RWPE2 (cell line): ENCODE measurements at regions not wholly inside any gene's neighbourhood (a gene's known extent, or its start where the extent isn't known, plus 50 kb on each side); places are given as distances from the start of the nearest gene placed in this dataset.

Source experiments
- ATAC-seq: fragments of 200-7000 bp; cut with Tn5 transposase; 3 replicates; pipeline ENCODE4 v1.9.1; 2021; ENCODE audit warnings: low read depth
- DNase-seq: peaks from one replicate; pipeline ENCODE4 v3.0.0-alpha.2; 2020; ENCODE audit warnings: low spot score
- H3K27ac ChIP-seq: fragments of 450-650 bp; 2 replicates; pipeline ENCODE4 v1.5.1; 2017; ENCODE audit warnings: mild to moderate bottlenecking; ENCODE audit not compliant: poor library complexity, severe bottlenecking
- H3K27me3 ChIP-seq: fragments of 250-450 bp; sonication (Bioruptor Pico); 2 replicates; pipeline ENCODE4 v1.5.1; 2021; ENCODE audit warnings: mild to moderate bottlenecking, moderate library complexity; ENCODE audit not compliant: insufficient read depth, poor library complexity, severe bottlenecking
- H3K36me3 ChIP-seq: fragments of 250-450 bp; sonication (Bioruptor Pico); 2 replicates; pipeline ENCODE4 v1.5.1; 2020; ENCODE audit warnings: low read depth, mild to moderate bottlenecking, moderate library complexity
- H3K4me1 ChIP-seq: fragments of 250-450 bp; sonication (Bioruptor Pico); 2 replicates; pipeline ENCODE4 v1.5.1; 2021; ENCODE audit warnings: mild to moderate bottlenecking, moderate library complexity; ENCODE audit not compliant: insufficient read depth, poor library complexity, severe bottlenecking
- H3K4me3 ChIP-seq: fragments of 250-450 bp; sonication (Bioruptor Pico); 2 replicates; pipeline ENCODE4 v1.5.1; 2021; ENCODE audit warnings: mild to moderate bottlenecking, moderate library complexity; ENCODE audit not compliant: severe bottlenecking
- H3K9me3 ChIP-seq: fragments of 250-450 bp; sonication (Bioruptor Pico); 2 replicates; pipeline ENCODE4 v1.5.1; 2021; ENCODE audit warnings: mild to moderate bottlenecking, moderate library complexity; ENCODE audit not compliant: severe bottlenecking
- TF ChIP-seq, protein P1 (sequence below): fragments of 450-650 bp; IDR thresholded peaks from one replicate; pipeline ENCODE4 v1.5.1; 2017; ENCODE audit warnings: mild to moderate bottlenecking, moderate library complexity; ENCODE audit not compliant: poor library complexity, severe bottlenecking

DNA sequence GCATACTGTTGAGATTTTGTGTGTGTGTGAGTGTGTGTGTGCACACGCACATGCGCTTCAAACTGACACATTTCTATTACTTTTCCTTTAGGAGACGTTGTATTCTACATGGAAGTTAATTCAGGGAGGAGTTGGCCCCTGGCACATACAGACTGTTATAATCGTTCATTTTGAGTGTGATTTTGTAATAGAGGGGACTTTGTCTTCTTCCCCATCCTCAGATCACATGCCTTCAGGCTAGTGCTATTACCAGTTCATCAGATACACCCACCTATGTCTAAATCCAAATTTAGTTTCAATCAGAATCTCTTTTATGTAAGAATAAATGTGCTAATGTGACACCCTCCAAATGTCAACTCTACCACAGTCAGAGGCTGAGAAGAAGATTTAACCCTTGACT lies 90.2 kb downstream of the FBXO4 start:
- H3K36me3 ChIP-seq = no peaks in the 10 kb centered on the region
- no peak overlapping the region for H3K4me3 ChIP-seq
- no peaks in the 10 kb centered on the region for H3K4me1 ChIP-seq
- H3K27ac ChIP-seq = no peak overlapping the region
- H3K27me3 ChIP-seq = peaks cover 3% of the 10 kb centered on the region
- ATAC-seq (no peak), DNase-seq (no peak)
- TF ChIP-seq, protein P1, sequence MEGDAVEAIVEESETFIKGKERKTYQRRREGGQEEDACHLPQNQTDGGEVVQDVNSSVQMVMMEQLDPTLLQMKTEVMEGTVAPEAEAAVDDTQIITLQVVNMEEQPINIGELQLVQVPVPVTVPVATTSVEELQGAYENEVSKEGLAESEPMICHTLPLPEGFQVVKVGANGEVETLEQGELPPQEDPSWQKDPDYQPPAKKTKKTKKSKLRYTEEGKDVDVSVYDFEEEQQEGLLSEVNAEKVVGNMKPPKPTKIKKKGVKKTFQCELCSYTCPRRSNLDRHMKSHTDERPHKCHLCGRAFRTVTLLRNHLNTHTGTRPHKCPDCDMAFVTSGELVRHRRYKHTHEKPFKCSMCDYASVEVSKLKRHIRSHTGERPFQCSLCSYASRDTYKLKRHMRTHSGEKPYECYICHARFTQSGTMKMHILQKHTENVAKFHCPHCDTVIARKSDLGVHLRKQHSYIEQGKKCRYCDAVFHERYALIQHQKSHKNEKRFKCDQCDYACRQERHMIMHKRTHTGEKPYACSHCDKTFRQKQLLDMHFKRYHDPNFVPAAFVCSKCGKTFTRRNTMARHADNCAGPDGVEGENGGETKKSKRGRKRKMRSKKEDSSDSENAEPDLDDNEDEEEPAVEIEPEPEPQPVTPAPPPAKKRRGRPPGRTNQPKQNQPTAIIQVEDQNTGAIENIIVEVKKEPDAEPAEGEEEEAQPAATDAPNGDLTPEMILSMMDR = no peak
- H3K9me3 ChIP-seq = no peaks in the 10 kb centered on the region

DNA sequence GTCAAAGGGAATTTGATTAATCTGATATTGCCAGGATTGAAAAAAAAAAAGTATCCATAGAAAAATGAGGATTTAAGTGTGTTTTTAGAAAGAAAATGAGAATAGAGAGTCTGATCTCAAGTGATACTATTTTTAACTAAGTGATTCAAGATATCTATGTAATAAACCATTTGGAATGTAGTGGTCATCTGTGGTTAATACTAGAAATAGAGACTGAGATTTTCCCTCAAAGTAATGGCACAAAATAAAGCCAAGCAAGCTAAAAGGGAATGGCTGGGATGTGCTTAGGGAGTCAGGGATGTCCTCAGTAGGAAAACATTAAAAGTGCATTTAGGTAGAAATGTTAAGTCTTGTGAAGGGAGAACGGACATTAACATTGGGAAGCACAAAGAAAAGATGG lies 90.6 kb downstream of the FBXO4 start:
- Histone ChIP-seq H3K4me3 (no peak overlapping the region), H3K27ac (no peak overlapping the region), H3K36me3 (no peaks in the 10 kb centered on the region), H3K27me3 (peaks cover 3% of the 10 kb centered on the region), H3K9me3 (no peaks in the 10 kb centered on the region), H3K4me1 (no peaks in the 10 kb centered on the region)
- TF ChIP-seq, protein P1 = no peak
- ATAC-seq (no peak), DNase-seq (no peak)

DNA sequence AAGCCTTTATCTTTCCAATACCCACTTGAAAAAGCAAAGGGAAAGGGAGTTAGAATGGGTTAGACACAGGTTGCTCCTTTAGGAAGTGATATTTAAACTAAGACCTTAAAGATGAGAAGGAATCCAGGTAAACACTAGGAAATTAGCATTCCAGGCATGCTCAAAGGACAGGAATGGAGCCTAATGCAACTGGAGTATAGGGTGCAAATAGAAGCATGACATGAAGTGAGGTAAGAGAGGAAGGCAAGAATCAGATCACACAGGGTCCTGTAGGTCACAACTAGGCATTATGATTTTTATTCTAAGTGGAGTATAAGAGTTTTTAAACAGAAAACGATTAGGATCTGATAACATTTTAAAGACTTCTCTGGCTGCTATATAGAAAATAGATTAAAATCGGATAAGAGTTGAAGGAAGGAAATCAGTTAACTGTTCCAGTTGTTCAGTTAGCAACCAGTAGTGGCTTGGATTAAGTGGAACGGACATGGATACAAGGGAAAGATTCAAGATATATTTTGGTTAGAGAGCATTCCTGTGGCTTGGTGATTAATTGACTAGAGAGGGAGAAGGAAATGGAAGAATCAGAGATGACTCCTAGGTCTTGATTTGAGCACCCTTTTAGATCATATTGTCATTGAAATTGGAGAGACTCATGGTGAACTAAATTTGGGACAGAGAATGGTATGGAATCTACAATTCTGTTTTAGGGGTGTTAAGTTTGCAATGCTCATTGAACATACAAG lies 95.9 kb downstream of the FBXO4 start:
- DNase-seq (no peak), ATAC-seq (peak; percentile 68)

DNA sequence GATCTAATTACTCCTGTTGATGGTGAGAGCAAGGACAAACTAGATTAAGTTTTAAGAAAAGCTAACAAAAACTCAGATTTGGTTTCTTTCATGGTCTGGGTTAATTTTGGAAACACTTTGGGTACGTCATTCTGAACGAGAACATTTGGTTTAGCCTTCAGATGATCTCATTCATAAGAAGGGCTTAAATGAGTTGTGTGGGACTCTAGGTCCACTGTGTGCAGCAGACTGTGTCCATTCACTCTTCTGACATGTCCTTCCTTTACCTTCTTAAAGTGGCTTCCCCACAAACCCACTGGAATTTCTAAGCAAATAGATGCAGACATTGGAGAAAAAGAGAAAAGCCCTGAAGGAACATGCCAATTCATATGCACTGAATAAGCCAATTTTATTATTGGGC lies 96.8 kb downstream of the FBXO4 start:
- DNase-seq (no peak), ATAC-seq (0 out of 3 replicates have a peak, but pooled peaks have one; percentile 19)

More for the DNA sequence above, 95.9 kb downstream of the FBXO4 start:
- peaks cover 3% of the 10 kb centered on the region for H3K27me3 ChIP-seq
- no peaks in the 10 kb centered on the region for H3K36me3 ChIP-seq
- no peaks in the 10 kb centered on the region for H3K9me3 ChIP-seq
- no peaks in the 10 kb centered on the region for H3K4me1 ChIP-seq
- TF ChIP-seq, protein P1 = no peak
- H3K27ac ChIP-seq = no peak overlapping the region
- H3K4me3 ChIP-seq = no peak overlapping the region

More for the DNA sequence above, 96.8 kb downstream of the FBXO4 start:
- H3K27me3 ChIP-seq = peaks cover under 1% of the 10 kb centered on the region
- TF ChIP-seq, protein P1 = no peak
- no peak overlapping the region for H3K27ac ChIP-seq
- H3K36me3 ChIP-seq = no peaks in the 10 kb centered on the region
- H3K4me3 ChIP-seq = no peak overlapping the region
- H3K4me1 ChIP-seq = no peaks in the 10 kb centered on the region
- no peaks in the 10 kb centered on the region for H3K9me3 ChIP-seq
